NT2/D1 (cell line): ENCODE measurements at regions not wholly inside any gene's neighbourhood (a gene's known extent, or its start where the extent isn't known, plus 50 kb on each side); places are given as distances from the start of the nearest gene placed in this dataset.

Experiments used
- DNase-seq: peaks from one replicate; pipeline ENCODE4 v3.0.0-alpha.2; 2011; ENCODE audit warnings: low read depth, low spot score
- H3K27me3 ChIP-seq: 2 replicates; pipeline ENCODE4 v1.6.0; 2011; ENCODE audit warnings: mild to moderate bottlenecking; ENCODE audit not compliant: insufficient read length, insufficient read depth
- H3K36me3 ChIP-seq: 2 replicates; pipeline ENCODE4 v1.6.1; 2011; ENCODE audit warnings: mild to moderate bottlenecking, low read length, mixed read lengths; ENCODE audit not compliant: insufficient read depth, insufficient read length
- H3K4me1 ChIP-seq: 2 replicates; pipeline ENCODE4 v1.5.1; 2011; ENCODE audit not compliant: insufficient read depth, insufficient read length
- H3K4me3 ChIP-seq: 2 replicates; pipeline ENCODE4 v1.5.1; 2011; ENCODE audit warnings: low read depth; ENCODE audit not compliant: insufficient read length
- H3K9ac ChIP-seq: 2 replicates; pipeline ENCODE4 v1.6.0; 2011; ENCODE audit warnings: low read depth; ENCODE audit not compliant: insufficient read length
- H3K9me3 ChIP-seq: 2 replicates; pipeline ENCODE4 v1.5.1; 2011; ENCODE audit warnings: mild to moderate bottlenecking, low read length; ENCODE audit not compliant: insufficient read depth
- SUZ12 ChIP-seq: IDR thresholded peaks from 2 replicates; pipeline ENCODE4 v1.6.1; 2011; ENCODE audit not compliant: insufficient read length, insufficient read depth; ENCODE audit errors: extremely low read depth
- YY1 ChIP-seq: IDR thresholded peaks from 2 replicates; pipeline ENCODE4 v1.6.1; 2011; ENCODE audit not compliant: insufficient read length, insufficient read depth
- ZNF274 ChIP-seq: IDR thresholded peaks from 2 replicates; pipeline ENCODE4 v1.6.1; 2011; ENCODE audit warnings: mild to moderate bottlenecking, low read depth, low read length

DNA sequence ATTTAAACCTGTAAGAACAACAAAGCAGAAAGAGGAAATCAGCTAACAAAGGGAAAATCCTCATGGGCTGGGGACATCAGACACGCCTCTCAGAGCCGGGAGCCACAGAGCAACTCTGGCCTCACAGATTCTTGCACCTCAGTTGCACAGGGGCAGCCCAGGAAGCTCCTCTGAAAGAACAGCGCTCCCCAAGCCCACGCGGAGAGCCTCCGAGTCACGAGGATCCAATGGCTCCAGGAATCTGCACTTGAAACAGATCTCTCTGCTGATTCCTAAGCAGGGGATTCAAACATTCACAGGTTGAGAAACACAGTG, 213.2 kb upstream of the MGMT start:
- Histone ChIP-seq H3K9ac (no peak overlapping the region), H3K27me3 (no peaks in the 10 kb centered on the region), H3K9me3 (peaks cover 13% of the 10 kb centered on the region; the same call in 1 of the 2 replicates), H3K36me3 (no peaks in the 10 kb centered on the region), H3K4me3 (no peak overlapping the region), H3K4me1 (no peaks in the 10 kb centered on the region)
- TF ChIP-seq SUZ12 (no peak), ZNF274 (no peak), YY1 (no peak)
- DNase-seq: no peak

DNA sequence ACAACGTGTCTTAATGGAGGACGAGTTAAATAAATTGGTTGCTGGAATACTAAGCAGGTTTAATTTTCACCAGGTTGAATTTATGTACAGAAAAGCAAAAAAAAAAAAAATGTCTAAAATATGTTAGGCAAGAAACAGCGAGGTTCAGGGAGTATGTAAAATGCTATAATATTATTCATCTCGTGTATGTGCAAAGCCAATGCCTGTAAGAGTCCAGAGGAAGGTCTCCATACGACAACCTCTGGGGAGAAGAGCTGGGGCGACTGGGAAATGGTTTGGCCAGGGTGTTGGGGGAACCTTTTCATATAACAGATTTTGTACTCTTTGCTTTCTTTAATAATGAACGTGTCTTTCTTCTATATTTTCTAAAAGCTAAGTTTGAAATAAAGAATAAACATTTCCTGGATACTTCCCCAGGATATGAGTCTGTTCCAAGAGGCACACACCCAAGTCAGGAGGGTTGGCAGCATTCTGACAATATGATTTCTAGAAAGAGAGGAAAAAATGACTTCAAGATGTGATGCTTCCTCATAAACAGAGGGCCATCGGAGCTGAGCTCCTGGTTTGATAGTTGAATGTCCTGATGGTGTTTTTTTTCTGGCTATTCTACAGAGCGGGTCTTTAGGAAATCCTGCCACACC, 208.6 kb upstream of the MGMT start:
- H3K4me1 ChIP-seq: no peaks in the 10 kb centered on the region
- no peaks in the 10 kb centered on the region for H3K9me3 ChIP-seq
- H3K36me3 ChIP-seq: no peaks in the 10 kb centered on the region
- DNase-seq: no peak
- no peak overlapping the region for H3K9ac ChIP-seq
- H3K4me3 ChIP-seq: no peak overlapping the region
- no peaks in the 10 kb centered on the region for H3K27me3 ChIP-seq
- no peak for TF ChIP-seq YY1
- no peak for TF ChIP-seq ZNF274
- no peak for TF ChIP-seq SUZ12

- no peak overlapping the region for H3K9ac ChIP-seq
- no peaks in the 10 kb centered on the region for H3K4me1 ChIP-seq
- no peaks in the 10 kb centered on the region for H3K9me3 ChIP-seq
- no peak for DNase-seq
- no peak overlapping the region for H3K4me3 ChIP-seq
- H3K36me3 ChIP-seq: no peaks in the 10 kb centered on the region
- no peaks in the 10 kb centered on the region for H3K27me3 ChIP-seq
- TF ChIP-seq SUZ12 (no peak), YY1 (no peak), ZNF274 (no peak)
Observed at GRCh38 chr10:129259128-129259815, 207.8 kb upstream of the MGMT start.

DNA sequence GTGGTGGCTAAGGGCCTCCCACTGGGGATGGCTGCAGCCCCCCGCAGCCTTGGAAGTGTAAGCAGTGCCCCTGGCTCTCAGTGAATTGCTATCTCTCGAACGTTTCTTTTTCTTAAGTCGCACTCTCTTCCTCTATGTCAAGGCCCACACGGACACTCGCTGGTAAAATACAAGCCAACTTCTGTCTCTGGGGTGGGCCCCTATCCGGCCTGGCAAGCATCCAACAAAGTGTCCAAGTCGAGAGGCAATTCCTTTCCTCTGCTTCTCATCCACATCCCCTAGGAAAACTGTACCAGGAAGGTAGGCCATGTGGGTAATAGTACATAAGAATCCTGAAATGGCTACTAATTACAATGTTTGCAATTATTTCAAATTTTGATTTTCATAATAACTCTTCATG, 194.9 kb upstream of the MGMT start:
- H3K4me1 ChIP-seq: no peaks in the 10 kb centered on the region
- H3K9me3 ChIP-seq: no peaks in the 10 kb centered on the region
- H3K4me3 ChIP-seq: no peak overlapping the region
- TF ChIP-seq YY1: no peak
- no peak for TF ChIP-seq ZNF274
- TF ChIP-seq SUZ12: no peak
- H3K36me3 ChIP-seq: no peaks in the 10 kb centered on the region
- no peak for DNase-seq
- H3K9ac ChIP-seq: no peak overlapping the region
- H3K27me3 ChIP-seq: no peaks in the 10 kb centered on the region

GRCh38 chr10:129272866-129273650, 194.0 kb upstream of the MGMT start:
- Histone ChIP-seq H3K4me1 (no peaks in the 10 kb centered on the region), H3K27me3 (no peaks in the 10 kb centered on the region), H3K36me3 (no peaks in the 10 kb centered on the region), H3K4me3 (no peak overlapping the region), H3K9me3 (no peaks in the 10 kb centered on the region), H3K9ac (no peak overlapping the region)
- TF ChIP-seq YY1 (no peak), ZNF274 (no peak), SUZ12 (no peak)
- no peak for DNase-seq

- H3K27me3 ChIP-seq: no peaks in the 10 kb centered on the region
- no peak for TF ChIP-seq SUZ12
- TF ChIP-seq ZNF274: no peak
- no peak for TF ChIP-seq YY1
- DNase-seq: no peak
- H3K9me3 ChIP-seq: no peaks in the 10 kb centered on the region
- no peak overlapping the region for H3K9ac ChIP-seq
- H3K36me3 ChIP-seq: no peaks in the 10 kb centered on the region
- no peaks in the 10 kb centered on the region for H3K4me1 ChIP-seq
- H3K4me3 ChIP-seq: no peak overlapping the region
Observed at GRCh38 chr10:129273860-129274259, 193.2 kb upstream of the MGMT start.
